HepG2 (cell line): ENCODE measurements at regions not wholly inside any gene's neighbourhood (a gene's known extent, or its start where the extent isn't known, plus 50 kb on each side); places are given as distances from the start of the nearest gene placed in this dataset.

Source experiments
- ATAC-seq: fragments of 200-7000 bp; cut with Tn5 transposase; 3 replicates; pipeline ENCODE4 v1.9.1; 2020; ENCODE audit warnings: mild to moderate bottlenecking, moderate library complexity
- BruUV-seq: library from RNA; stranded (reverse); fragments of 400-500 nt; replicated peaks from 2 replicates; lab custom pipeline; 2021; lab: Mats Ljungman, UMichigan
- CTCF ChIA-PET: fragments of 300-600 bp; formaldehyde crosslinking; extraction: SDS; loops from one replicate; lab custom pipeline; 2021; ENCODE audit warnings: low total read pairs, inconsistent platforms, low intra/inter-chr PET ratio; lab: Yijun Ruan, JAX
- POLR2A ChIA-PET: fragments of 350-600 bp; sonication (Branson Sonifier 250); formaldehyde crosslinking; loops from one replicate; lab custom pipeline; 2020; ENCODE audit warnings: antibody characterized with exemption, inconsistent platforms; lab: Yijun Ruan, JAX
- DNase-seq: peaks from one replicate; pipeline ENCODE4 v3.0.0-alpha.2; 2015; ENCODE audit warnings: low spot score
- FAIRE-seq: peaks from 3 replicates; lab custom pipeline; 2011; peaks lifted over from hg19 to GRCh38; lab: Jason Lieb, UNC
- H2AFZ ChIP-seq: one replicate; pipeline ENCODE4 v1.6.1; 2011; ENCODE audit warnings: low read length, inconsistent platforms
- H3K27ac ChIP-seq: fragments of 300-600 bp; 3 replicates; pipeline ENCODE4 v1.8.0; 2011; ENCODE audit warnings: mixed run types, mild to moderate bottlenecking, mixed read lengths, low read length, inconsistent platforms; ENCODE audit not compliant: insufficient read depth; ENCODE audit errors: extremely low read length
- H3K27me3 ChIP-seq, 2 experiments: fragments of 200-600 bp in 1 of 2; 2 replicates in 1 of 2; 3 replicates in 1 of 2; pipeline versions ENCODE4 v1.6.0 to v1.8.0; 2011; ENCODE audit warnings: low read length in 2 of 2, mild to moderate bottlenecking in 2 of 2, moderate library complexity in 2 of 2, inconsistent platforms in 1 of 2; ENCODE audit not compliant: insufficient read depth in 2 of 2, control insufficient read depth in 1 of 2
- H3K36me3 ChIP-seq, 2 experiments: fragments of 200-600 bp in 1 of 2; replicated peaks in 1 of 2; 2 replicates in 1 of 2; 3 replicates in 1 of 2; pipeline versions ENCODE4 v1.5.1 to v1.8.0; 2011; ENCODE audit warnings: low read length in 2 of 2, inconsistent platforms in 1 of 2; ENCODE audit not compliant: insufficient read depth in 2 of 2, control insufficient read depth in 1 of 2
- H3K4me1 ChIP-seq: 2 replicates; pipeline ENCODE4 v1.5.1; 2012; ENCODE audit warnings: low read length, inconsistent platforms; ENCODE audit not compliant: insufficient read depth
- H3K4me2 ChIP-seq: 2 replicates; pipeline ENCODE4 v1.6.0; 2011; ENCODE audit warnings: low read depth, low read length, inconsistent platforms
- H3K4me3 ChIP-seq, 3 experiments: fragments of 200-600 bp in 1 of 3; sonication (generic), shearing (Covaris generic) in 1 of 3; replicated peaks in 1 of 3; 2 replicates each; pipeline ENCODE4 v1.5.1; 2011 to 2016; ENCODE audit warnings: low read length in 3 of 3, inconsistent platforms in 2 of 3, low read depth in 2 of 3, mild to moderate bottlenecking in 2 of 3, control low read depth in 1 of 3, mixed read lengths in 1 of 3; ENCODE audit not compliant: insufficient read depth in 1 of 3
- H3K79me2 ChIP-seq: one replicate; pipeline ENCODE4 v1.6.1; 2011; ENCODE audit warnings: low read length, inconsistent platforms; ENCODE audit not compliant: insufficient read depth
- H3K9ac ChIP-seq: 2 replicates; pipeline ENCODE4 v1.6.0; 2011; ENCODE audit warnings: mild to moderate bottlenecking, low read depth, low read length, inconsistent platforms; ENCODE audit not compliant: insufficient read depth
- H3K9me3 ChIP-seq: 2 replicates; pipeline ENCODE4 v1.5.1; 2012; ENCODE audit warnings: mild to moderate bottlenecking, low read length
- H4K20me1 ChIP-seq: 2 replicates; pipeline ENCODE4 v1.6.0; 2011; ENCODE audit warnings: inconsistent platforms, mild to moderate bottlenecking, low read length, moderate library complexity; ENCODE audit not compliant: insufficient read depth
- AGO1 ChIP-seq: fragments of 200-400 bp; formaldehyde crosslinking; IDR thresholded peaks from 2 replicates; pipeline ENCODE4 v1.6.1; 2017; ENCODE audit warnings: mild to moderate bottlenecking, low read depth, low read length, moderate library complexity; ENCODE audit not compliant: poor library complexity, severe bottlenecking
- ATF7 ChIP-seq, 2 experiments: fragments of 450-650 bp in 1 of 2; sonication (generic) in 1 of 2; formaldehyde crosslinking in 1 of 2; IDR thresholded peaks; 2 replicates each; pipeline versions ENCODE4 v1.4.0 to v1.6.1; 2016 to 2020; ENCODE audit warnings: antibody characterized with exemption in 1 of 2, mild to moderate bottlenecking in 1 of 2, missing genetic modification reagents in 1 of 2
- JUNB ChIP-seq: sonication (generic); formaldehyde crosslinking; IDR thresholded peaks from 2 replicates; pipeline ENCODE4 v1.8.0; 2022; ENCODE audit warnings: missing genetic modification reagents, mild to moderate bottlenecking, borderline replicate concordance
- TRAFD1 ChIP-seq: sonication (generic); formaldehyde crosslinking; IDR thresholded peaks from 2 replicates; pipeline ENCODE4 v1.5.1; 2020; ENCODE audit warnings: missing genetic modification reagents, mild to moderate bottlenecking, borderline replicate concordance
- ZBTB8A ChIP-seq: sonication (generic); formaldehyde crosslinking; IDR thresholded peaks from 2 replicates; pipeline ENCODE4 v1.4.0; 2020; ENCODE audit warnings: mild to moderate bottlenecking, low read depth, missing genetic modification reagents, borderline replicate concordance
- ZNF501 ChIP-seq: sonication (generic); formaldehyde crosslinking; IDR thresholded peaks from 2 replicates; pipeline ENCODE4 v1.5.1; 2020; ENCODE audit warnings: mild to moderate bottlenecking, moderate library complexity, missing genetic modification reagents
- ZNF792 ChIP-seq: IDR thresholded peaks from 2 replicates; pipeline ENCODE4 v1.6.1; 2016
- WGBS: methylation state at CpG from one replicate; pipeline ENCODE4 v1.1.6; 2017; ENCODE audit warnings: low lambda C conversion rate; 5-methylcytosine and 5-hydroxymethylcytosine counted together
- in situ Hi-C: cut with HindIII; loops from 2 replicates; pipeline ENCODE4 v1.10.0; 2017; ENCODE audit warnings: low pct_unique_long_range_greater_than_20kb; ENCODE audit not compliant: extremely low pct_ligation_motif_present
- intact Hi-C: fragments of 100-400 bp; cut with micrococcal nuclease; formaldehyde crosslinking; loops from one replicate; pipeline ENCODE4 v1.10.0; 2022; ENCODE audit not compliant: unreplicated experiment
- TF ChIP-seq, protein P1 (sequence below): sonication (generic); formaldehyde crosslinking; IDR thresholded peaks from 2 replicates; pipeline ENCODE4 v1.4.0; 2020; ENCODE audit warnings: missing genetic modification reagents
- TF ChIP-seq, protein P2 (sequence below): sonication (generic); formaldehyde crosslinking; IDR thresholded peaks from 2 replicates; pipeline ENCODE4 v1.8.0; 2022; ENCODE audit warnings: mild to moderate bottlenecking, missing genetic modification reagents

DNA sequence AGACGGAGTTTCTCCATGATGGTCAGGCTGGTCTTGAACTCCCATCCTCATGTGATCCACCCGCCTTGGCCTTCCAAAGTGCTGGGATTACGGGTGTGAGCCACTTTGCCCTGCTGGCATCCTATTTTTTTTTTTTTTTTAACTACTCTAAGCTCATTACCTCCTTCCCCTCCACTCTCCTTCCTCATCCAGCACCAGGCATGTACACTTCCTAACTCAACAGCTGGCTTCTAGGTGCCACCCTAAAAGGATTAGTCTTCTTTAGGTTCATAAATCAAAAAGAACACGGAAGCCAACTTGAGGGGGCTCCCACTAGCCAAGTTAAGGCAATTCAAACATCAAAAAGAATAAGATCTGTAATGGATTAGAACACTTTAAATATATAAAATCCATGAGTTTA lies 70.6 kb upstream of the TEX51 start (continued):
- TF ChIP-seq JUNB (CRISPR knock-in tag), result no peak
- no peak for TF ChIP-seq ZNF792
- TF ChIP-seq AGO1, result no peak
- TF ChIP-seq ZBTB8A (CRISPR knock-in tag), result no peak
- TF ChIP-seq ZNF501 (CRISPR knock-in tag), result no peak

GRCh38 chr2:126828491-126828890 lies 70.2 kb upstream of the TEX51 start:
- ChIA-PET POLR2A (no interaction called here), CTCF (no interaction called here)
- ATAC-seq (no peak), DNase-seq (no peak), FAIRE-seq (no peak)
- H3K27me3 ChIP-seq, result peaks cover 2 to 28% of the 10 kb centered on the region in 2 experiments; a peak in 2 of 5 replicates
- no peak overlapping the region for H3K9ac ChIP-seq
- no peak overlapping the region for H3K4me2 ChIP-seq
- in situ Hi-C loops (no loop called here), intact Hi-C loops (no loop called here)
- no peaks in the 10 kb centered on the region for H3K36me3 ChIP-seq
- no peaks in the 10 kb centered on the region for H3K4me1 ChIP-seq
- H4K20me1 ChIP-seq, result no peaks in the 10 kb centered on the region
- no peaks in the 10 kb centered on the region for H3K9me3 ChIP-seq
- H3K27ac ChIP-seq, result no peak overlapping the region
- no TSS peak for BruUV-seq
- 3% methylated on average over 4 of the region's 4 CpGs for WGBS
- H3K79me2 ChIP-seq, result no peaks in the 10 kb centered on the region
- no peak overlapping the region for H2AFZ ChIP-seq
- no peak overlapping the region for H3K4me3 ChIP-seq
- TF ChIP-seq, protein P1, sequence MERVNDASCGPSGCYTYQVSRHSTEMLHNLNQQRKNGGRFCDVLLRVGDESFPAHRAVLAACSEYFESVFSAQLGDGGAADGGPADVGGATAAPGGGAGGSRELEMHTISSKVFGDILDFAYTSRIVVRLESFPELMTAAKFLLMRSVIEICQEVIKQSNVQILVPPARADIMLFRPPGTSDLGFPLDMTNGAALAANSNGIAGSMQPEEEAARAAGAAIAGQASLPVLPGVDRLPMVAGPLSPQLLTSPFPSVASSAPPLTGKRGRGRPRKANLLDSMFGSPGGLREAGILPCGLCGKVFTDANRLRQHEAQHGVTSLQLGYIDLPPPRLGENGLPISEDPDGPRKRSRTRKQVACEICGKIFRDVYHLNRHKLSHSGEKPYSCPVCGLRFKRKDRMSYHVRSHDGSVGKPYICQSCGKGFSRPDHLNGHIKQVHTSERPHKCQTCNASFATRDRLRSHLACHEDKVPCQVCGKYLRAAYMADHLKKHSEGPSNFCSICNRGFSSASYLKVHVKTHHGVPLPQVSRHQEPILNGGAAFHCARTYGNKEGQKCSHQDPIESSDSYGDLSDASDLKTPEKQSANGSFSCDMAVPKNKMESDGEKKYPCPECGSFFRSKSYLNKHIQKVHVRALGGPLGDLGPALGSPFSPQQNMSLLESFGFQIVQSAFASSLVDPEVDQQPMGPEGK (CRISPR knock-in tag), result no peak
- no peak for TF ChIP-seq TRAFD1 (CRISPR knock-in tag)
- TF ChIP-seq ATF7 (IDR thresholded peaks at IDR 0.05), result no peak
- no peak for TF ChIP-seq ATF7 (CRISPR knock-in tag; IDR thresholded peaks at IDR 0.05)
- TF ChIP-seq, protein P2, sequence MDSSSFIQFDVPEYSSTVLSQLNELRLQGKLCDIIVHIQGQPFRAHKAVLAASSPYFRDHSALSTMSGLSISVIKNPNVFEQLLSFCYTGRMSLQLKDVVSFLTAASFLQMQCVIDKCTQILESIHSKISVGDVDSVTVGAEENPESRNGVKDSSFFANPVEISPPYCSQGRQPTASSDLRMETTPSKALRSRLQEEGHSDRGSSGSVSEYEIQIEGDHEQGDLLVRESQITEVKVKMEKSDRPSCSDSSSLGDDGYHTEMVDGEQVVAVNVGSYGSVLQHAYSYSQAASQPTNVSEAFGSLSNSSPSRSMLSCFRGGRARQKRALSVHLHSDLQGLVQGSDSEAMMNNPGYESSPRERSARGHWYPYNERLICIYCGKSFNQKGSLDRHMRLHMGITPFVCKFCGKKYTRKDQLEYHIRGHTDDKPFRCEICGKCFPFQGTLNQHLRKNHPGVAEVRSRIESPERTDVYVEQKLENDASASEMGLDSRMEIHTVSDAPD (CRISPR knock-in tag), result no peak
